Neural progenitor cell (in vitro differentiated cells): ENCODE measurements at regions not wholly inside any gene's neighbourhood (a gene's known extent, or its start where the extent isn't known, plus 50 kb on each side); places are given as distances from the start of the nearest gene placed in this dataset.

Experiments
- EZH2phosphoT487 ChIP-seq: fragments of 200-600 bp; sonication (generic); IDR thresholded peaks from 2 replicates; pipeline ENCODE4 v1.6.1; 2017; ENCODE audit warnings: antibody characterized with exemption
- TF ChIP-seq, protein P1 (sequence below): fragments of 200-600 bp; sonication (generic); IDR thresholded peaks from 2 replicates; pipeline ENCODE4 v1.5.1; 2017; ENCODE audit warnings: antibody characterized with exemption, mild to moderate bottlenecking

DNA sequence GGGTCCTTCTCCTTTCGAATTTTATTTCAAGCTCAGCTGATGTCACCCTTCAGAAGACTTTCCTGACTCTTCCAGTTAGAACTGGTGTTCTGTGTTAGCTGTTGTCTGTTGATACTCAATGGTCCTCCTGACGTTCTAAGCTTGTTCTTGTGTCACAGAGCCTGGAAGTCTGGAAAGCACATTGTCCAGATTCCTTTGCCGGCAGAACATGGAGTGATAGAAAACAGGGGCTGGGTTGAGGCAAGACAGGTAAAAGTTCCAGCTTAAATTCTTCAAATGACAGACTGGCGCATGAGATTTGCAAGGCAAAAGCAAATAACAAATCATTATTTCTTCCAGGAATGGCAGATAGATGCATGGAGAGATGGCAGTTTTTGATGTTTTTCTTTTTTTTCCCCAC lies 102.0 kb upstream of the CLSTN2 start:
- TF ChIP-seq, protein P1, sequence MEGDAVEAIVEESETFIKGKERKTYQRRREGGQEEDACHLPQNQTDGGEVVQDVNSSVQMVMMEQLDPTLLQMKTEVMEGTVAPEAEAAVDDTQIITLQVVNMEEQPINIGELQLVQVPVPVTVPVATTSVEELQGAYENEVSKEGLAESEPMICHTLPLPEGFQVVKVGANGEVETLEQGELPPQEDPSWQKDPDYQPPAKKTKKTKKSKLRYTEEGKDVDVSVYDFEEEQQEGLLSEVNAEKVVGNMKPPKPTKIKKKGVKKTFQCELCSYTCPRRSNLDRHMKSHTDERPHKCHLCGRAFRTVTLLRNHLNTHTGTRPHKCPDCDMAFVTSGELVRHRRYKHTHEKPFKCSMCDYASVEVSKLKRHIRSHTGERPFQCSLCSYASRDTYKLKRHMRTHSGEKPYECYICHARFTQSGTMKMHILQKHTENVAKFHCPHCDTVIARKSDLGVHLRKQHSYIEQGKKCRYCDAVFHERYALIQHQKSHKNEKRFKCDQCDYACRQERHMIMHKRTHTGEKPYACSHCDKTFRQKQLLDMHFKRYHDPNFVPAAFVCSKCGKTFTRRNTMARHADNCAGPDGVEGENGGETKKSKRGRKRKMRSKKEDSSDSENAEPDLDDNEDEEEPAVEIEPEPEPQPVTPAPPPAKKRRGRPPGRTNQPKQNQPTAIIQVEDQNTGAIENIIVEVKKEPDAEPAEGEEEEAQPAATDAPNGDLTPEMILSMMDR: no peak
- no peak for TF ChIP-seq EZH2phosphoT487
